Stimulated activated naive B cell treated with anti-CD40 and anti-IgM and Interleukin-4, amounts not matched to agents 10 μg/mL and 1 μg/mL and 100 μg/mL, for 72 hours (primary cell): ENCODE measurements at regions not wholly inside any gene's neighbourhood (a gene's known extent, or its start where the extent isn't known, plus 50 kb on each side); places are given as distances from the start of the nearest gene placed in this dataset.

Experiments
- ATAC-seq, 2 donors: fragments of 150-1000 bp; cut with Tn5 transposase; replicated peaks; 2 replicates each; pipeline ENCODE4 v1.10.0; 2021; ENCODE audit warnings: moderate library complexity in 1 of 2
- DNase-seq: peaks from one replicate; pipeline ENCODE4 v3.0.0; 2021
- H3K27ac Mint-ChIP-seq: one replicate; pipeline ENCODE4 v1.8.0; 2022; ENCODE audit warnings: mild to moderate bottlenecking, mixed read lengths
- H3K27me3 Mint-ChIP-seq, 2 donors: one replicate each; pipeline ENCODE4 v1.8.0; 2022; ENCODE audit warnings: mixed read lengths in 2 of 2
- H3K36me3 Mint-ChIP-seq, 2 donors: one replicate each; pipeline ENCODE4 v1.8.0; 2022; ENCODE audit warnings: mixed read lengths in 2 of 2, mild to moderate bottlenecking in 1 of 2
- H3K4me1 Mint-ChIP-seq, 2 donors: one replicate each; pipeline ENCODE4 v1.8.0; 2022; ENCODE audit warnings: mixed read lengths in 2 of 2, mild to moderate bottlenecking in 1 of 2
- H3K4me3 Mint-ChIP-seq, 2 donors: one replicate each; pipeline ENCODE4 v1.8.0; 2022; ENCODE audit warnings: mild to moderate bottlenecking in 2 of 2, mixed read lengths in 2 of 2, moderate library complexity in 1 of 2
- H3K9me3 Mint-ChIP-seq, 2 donors: one replicate each; pipeline ENCODE4 v1.8.0; 2022; ENCODE audit warnings: mixed read lengths in 2 of 2, mild to moderate bottlenecking in 1 of 2

DNA sequence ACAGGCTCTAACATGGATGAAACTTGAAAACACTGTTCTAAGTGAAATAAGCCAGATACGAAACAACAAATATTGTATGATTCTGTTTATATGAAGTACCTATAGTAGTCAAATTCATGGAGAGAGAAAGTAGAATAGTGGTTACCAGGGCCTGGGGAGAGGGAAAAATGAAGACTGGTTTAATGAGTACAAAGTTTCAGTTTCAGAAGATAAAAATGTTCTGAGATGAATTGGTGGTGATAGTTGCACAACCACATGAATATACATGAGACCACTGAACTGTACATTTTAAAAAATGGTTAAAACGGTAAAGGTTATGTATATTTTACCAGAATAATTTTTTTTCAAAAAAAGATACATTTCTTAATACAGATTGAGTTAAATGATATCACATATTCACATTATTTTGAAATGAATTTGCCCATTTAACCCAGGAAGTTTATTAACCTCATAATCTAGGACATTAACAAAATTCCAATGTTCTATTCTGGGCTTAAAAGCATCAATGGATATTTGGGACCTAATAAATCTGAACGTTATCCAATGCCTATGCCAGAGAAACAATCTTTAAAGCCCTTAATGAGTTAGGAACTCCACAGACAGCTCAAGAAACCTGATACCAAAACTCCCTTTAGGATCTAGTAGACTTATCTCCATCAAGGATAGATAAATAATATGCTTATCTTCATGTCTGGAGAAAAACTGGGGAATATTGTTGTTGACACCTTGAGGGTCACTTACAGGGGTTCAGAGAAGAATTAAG lies 521.3 kb downstream of the EFNA5 start:
- Mint-ChIP-seq H3K9me3 (no peaks in the 10 kb centered on the region), H3K36me3 (no peaks in the 10 kb centered on the region), H3K4me1 (no peaks in the 10 kb centered on the region), H3K27me3 (no peaks in the 10 kb centered on the region), H3K27ac (no peak overlapping the region), H3K4me3 (no peak overlapping the region)
- no peak for ATAC-seq
- DNase-seq = no peak

DNA sequence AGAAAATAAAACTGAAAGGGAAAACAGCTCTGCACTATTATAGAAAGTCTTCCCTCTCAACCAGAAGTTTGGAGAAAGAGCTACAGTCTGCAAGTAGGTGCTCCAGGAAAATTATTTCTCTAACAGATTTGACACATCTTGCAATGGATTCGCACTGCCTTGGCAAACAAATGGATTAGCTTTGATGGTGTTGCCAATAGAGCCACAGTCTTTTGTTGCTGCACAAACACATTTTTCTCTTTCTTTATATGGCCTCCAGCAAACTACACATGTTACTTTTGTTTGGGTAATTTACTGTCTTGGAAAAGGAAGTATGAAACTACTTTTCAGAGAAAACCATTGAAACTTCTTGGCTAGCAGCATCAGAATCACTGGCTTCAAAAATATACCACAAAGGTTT lies 523.1 kb downstream of the EFNA5 start:
- DNase-seq = no peak
- H3K36me3 Mint-ChIP-seq = no peaks in the 10 kb centered on the region
- no peak overlapping the region for H3K4me3 Mint-ChIP-seq
- H3K27ac Mint-ChIP-seq = no peak overlapping the region
- no peaks in the 10 kb centered on the region for H3K4me1 Mint-ChIP-seq
- H3K9me3 Mint-ChIP-seq = peaks cover 0 to 1% of the 10 kb centered on the region in 2 donors
- H3K27me3 Mint-ChIP-seq = no peaks in the 10 kb centered on the region
- ATAC-seq = no peak

DNA sequence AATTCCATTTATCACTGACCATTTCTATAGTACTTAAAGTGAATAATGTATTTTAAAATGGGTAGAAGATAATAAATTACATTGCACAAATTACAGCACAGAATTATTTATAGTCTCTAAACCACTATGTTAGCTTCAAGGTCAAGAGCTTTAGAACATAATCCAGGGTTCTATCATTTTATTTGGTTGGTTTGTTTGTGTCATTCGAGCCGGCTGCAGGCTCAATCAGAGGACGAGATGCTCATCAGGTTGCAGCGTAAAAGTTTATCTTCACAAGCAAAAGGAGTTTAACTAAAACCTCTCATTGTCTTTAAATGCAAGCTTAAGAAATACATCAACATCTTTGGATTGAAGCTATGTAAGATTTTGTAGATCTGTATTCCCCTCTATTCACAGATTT lies 523.8 kb downstream of the EFNA5 start:
- no peak overlapping the region for H3K27ac Mint-ChIP-seq
- H3K4me1 Mint-ChIP-seq = no peaks in the 10 kb centered on the region
- H3K9me3 Mint-ChIP-seq = peaks cover 0 to 1% of the 10 kb centered on the region in 2 donors
- no peak for DNase-seq
- no peaks in the 10 kb centered on the region for H3K36me3 Mint-ChIP-seq
- H3K27me3 Mint-ChIP-seq = no peaks in the 10 kb centered on the region
- ATAC-seq = no peak
- no peak overlapping the region for H3K4me3 Mint-ChIP-seq

DNA sequence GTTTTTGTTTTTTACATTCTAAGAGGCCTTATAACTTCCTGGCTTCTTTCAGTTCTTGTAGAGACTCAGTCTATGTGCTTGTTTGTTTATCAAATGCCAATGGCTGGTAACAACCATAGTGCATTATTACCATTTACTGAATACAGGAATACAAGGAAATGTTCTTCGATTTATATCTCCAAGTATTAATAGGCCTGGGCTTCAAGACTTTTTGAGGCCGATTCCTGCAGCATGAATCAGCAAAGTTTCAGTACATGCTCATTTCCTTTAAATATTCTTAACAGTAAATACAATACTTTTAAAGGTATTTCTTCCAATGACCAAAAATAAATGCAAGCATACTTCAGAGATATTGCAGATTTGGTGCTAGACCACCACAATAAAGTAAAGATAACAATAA lies 535.3 kb downstream of the EFNA5 start:
- Mint-ChIP-seq H3K27me3 (no peaks in the 10 kb centered on the region), H3K4me1 (no peaks in the 10 kb centered on the region), H3K27ac (no peak overlapping the region), H3K4me3 (no peak overlapping the region), H3K9me3 (peaks cover 9 to 11% of the 10 kb centered on the region in 2 donors), H3K36me3 (no peaks in the 10 kb centered on the region)
- DNase-seq (no peak), ATAC-seq (no peak)

DNA sequence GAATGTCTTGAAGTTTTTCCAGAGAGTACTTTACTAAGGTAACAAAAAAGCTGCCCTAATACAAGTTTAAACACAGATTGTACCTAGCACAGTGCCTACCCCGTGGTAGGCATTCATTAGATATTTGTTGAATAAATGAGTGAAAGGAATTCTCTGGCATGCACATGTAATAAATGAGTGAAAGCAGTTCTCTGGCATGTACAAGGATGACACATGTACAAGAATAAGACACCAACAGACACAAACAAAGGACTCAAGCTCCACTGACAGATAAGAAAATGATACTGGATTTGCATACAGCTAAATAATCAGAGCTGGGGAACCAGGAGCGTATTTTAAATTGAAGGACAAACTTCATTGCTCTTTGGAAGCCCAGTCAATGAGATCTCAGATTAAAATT lies 535.8 kb downstream of the EFNA5 start:
- H3K4me1 Mint-ChIP-seq = no peaks in the 10 kb centered on the region

DNA sequence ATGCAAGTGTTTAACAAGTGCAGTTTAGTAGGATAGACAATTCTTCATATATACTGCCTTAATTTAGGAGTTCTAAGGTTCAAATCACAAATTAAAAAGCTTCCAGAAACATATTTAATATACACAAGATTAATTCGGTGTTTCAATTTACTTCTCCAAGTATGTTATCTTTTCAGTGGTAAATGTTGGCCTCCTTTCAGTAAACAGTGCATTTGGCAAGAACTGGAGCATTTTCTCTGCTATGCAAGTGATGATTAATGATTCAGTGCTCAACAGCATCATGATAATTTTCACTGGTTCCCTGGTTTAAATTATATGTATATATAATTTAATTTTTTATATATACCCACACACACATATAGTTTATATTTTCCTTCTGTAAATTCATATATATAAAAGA lies 541.7 kb downstream of the EFNA5 start:
- no peaks in the 10 kb centered on the region for H3K4me1 Mint-ChIP-seq
- H3K27me3 Mint-ChIP-seq = no peaks in the 10 kb centered on the region
- H3K4me3 Mint-ChIP-seq = no peak overlapping the region
- H3K36me3 Mint-ChIP-seq = no peaks in the 10 kb centered on the region
- DNase-seq (no peak), ATAC-seq (no peak)
- H3K27ac Mint-ChIP-seq = no peak overlapping the region
- H3K9me3 Mint-ChIP-seq = peaks cover 5 to 10% of the 10 kb centered on the region in 2 donors

More for the DNA sequence above, 535.8 kb downstream of the EFNA5 start:
- no peaks in the 10 kb centered on the region for H3K36me3 Mint-ChIP-seq
- ATAC-seq (no peak), DNase-seq (no peak)
- peaks cover 9 to 11% of the 10 kb centered on the region in 2 donors for H3K9me3 Mint-ChIP-seq
- no peaks in the 10 kb centered on the region for H3K27me3 Mint-ChIP-seq
- H3K4me3 Mint-ChIP-seq = no peak overlapping the region
- H3K27ac Mint-ChIP-seq = no peak overlapping the region

DNA sequence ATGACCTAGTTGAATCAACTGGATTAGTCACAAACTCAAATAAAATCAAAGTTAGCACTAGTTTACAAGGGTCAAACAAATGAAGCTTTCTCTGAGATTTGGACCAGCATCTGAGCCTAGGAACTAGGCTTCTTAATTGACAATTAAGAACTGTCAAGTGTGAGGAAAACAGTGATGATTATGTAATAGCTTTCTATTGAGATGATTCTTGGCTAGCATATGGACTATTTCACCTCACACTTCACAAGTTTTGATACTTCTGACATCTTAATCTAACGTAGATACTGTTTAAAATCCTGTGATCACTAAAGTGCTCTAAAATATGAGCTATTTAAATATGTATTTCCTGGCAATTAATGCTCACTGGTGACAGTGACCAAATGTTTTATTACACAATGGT lies 542.9 kb downstream of the EFNA5 start:
- Mint-ChIP-seq H3K27me3 (no peaks in the 10 kb centered on the region), H3K4me3 (no peak overlapping the region), H3K9me3 (peaks cover 5 to 7% of the 10 kb centered on the region in 2 donors), H3K36me3 (no peaks in the 10 kb centered on the region), H3K27ac (no peak overlapping the region), H3K4me1 (no peaks in the 10 kb centered on the region)
- ATAC-seq (no peak), DNase-seq (no peak)

DNA sequence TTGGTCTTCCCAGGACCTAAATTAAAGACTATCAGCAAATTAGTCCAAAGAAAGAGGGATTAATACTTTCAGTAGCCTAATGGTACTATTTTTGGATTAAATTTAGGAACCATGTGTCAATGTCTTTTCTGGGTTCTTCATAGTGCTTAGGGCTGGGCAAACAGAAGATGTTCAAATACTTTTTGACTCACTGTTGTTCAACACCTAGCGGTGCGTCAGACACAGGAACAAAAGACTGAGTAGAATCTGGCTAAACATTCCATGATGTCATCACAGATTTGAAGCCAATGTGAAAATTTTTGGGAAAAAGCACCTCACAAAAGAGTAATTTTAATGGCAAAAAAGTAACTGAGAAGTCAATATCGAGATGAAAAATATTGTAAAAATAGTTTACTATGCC lies 544.4 kb downstream of the EFNA5 start:
- DNase-seq (no peak), ATAC-seq (no peak)
- Mint-ChIP-seq H3K27me3 (no peaks in the 10 kb centered on the region), H3K4me3 (no peak overlapping the region), H3K36me3 (no peaks in the 10 kb centered on the region), H3K27ac (no peak overlapping the region), H3K4me1 (no peaks in the 10 kb centered on the region), H3K9me3 (no peaks in the 10 kb centered on the region)

DNA sequence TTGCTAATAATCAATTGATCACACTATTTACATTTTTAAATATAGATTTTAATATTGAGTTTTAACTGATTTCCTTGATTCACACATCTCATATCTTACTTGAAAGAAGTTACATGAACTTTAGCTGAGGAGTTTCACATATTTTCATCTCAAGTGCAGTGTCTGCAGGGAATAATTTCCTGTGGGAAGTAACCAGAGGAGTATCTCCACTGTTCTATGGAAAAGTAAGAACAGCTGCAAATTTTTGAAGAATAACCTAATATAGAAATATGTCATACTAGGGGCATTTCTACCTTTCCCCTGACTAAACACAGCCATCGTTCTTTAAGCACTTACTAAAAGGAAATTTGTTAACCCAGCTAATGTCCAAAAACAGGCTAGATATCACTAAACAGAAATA lies 546.4 kb downstream of the EFNA5 start:
- Mint-ChIP-seq H3K36me3 (no peaks in the 10 kb centered on the region), H3K27ac (no peak overlapping the region), H3K4me3 (no peak overlapping the region), H3K4me1 (no peaks in the 10 kb centered on the region), H3K9me3 (no peaks in the 10 kb centered on the region), H3K27me3 (no peaks in the 10 kb centered on the region)
- ATAC-seq = no peak
- DNase-seq = no peak

DNA sequence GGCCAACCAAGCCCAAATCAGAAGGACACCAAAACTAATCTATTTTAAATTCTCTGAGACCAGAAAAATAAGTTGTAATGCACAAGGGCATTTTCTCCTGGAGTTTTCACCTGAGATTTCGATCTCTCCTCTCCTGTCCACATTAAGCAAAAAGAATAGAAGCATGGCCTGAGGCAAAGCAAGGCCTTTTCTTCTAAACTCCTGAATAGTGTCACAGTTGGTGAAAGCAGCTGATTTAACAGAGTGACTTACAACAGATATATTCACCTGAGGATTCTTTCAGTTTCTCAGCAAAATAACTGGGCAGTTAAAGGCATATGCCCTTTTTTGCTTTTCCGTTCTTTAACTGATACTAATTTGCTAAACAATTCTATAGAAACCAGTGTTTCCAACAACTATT lies 547.7 kb downstream of the EFNA5 start:
- ATAC-seq (no peak), DNase-seq (no peak)
- Mint-ChIP-seq H3K4me1 (no peaks in the 10 kb centered on the region), H3K36me3 (no peaks in the 10 kb centered on the region), H3K27me3 (no peaks in the 10 kb centered on the region), H3K9me3 (no peaks in the 10 kb centered on the region), H3K27ac (no peak overlapping the region), H3K4me3 (no peak overlapping the region)

DNA sequence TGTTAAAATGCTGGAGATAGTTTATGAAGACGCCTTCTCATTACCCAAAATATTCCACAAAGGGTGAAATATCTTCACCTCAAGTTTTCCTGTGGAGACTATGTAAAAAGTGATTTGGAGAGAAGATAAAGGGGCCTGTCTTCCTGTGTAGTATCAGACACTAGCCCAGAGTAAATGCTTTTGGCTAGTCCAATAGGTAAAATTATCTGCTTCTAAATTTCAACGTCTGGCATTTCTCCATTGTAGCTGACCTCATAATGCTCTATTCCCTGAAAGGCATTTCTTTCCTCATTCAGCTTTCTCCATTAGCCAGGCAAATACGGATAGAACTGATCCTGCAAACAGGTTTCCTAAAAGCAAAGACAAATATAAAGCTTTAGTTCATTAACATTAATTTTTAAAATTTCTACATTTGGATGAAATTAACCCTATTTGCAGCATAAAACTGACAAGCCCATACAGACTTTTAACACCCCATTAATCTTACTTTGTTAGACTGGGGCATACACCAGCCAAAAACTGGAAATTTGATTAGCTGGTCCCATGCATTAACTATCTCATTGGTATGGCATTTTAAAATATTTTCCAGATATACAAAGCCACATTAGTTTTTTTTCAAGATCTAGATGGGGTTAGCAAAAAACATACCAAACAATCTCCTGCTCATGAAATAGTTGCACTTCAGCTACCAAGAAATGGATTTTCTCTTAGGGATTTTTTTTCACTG lies 548.8 kb downstream of the EFNA5 start:
- no peaks in the 10 kb centered on the region for H3K27me3 Mint-ChIP-seq
- DNase-seq (no peak), ATAC-seq (no peak)
- H3K36me3 Mint-ChIP-seq = no peaks in the 10 kb centered on the region
- no peaks in the 10 kb centered on the region for H3K9me3 Mint-ChIP-seq
- no peak overlapping the region for H3K4me3 Mint-ChIP-seq
- no peaks in the 10 kb centered on the region for H3K4me1 Mint-ChIP-seq
- H3K27ac Mint-ChIP-seq = no peak overlapping the region

DNA sequence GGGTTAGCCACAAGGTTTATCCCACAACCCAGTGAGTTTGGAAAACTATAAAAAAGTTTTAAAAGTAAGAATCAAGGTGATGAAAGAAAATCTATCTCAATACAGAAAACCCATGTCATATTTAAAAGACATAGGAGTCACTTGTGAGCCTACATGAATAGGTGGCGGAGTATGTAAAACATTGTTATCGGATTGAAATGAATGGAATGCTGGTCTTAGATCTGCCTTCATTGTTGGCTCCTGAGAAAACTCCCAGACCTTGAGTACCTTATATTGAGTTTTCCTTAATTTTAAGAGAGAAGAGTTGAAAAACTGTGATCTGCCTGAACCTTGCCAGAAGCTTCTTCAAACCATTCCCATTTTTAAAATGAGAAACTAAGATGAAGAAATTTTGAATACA lies 551.1 kb downstream of the EFNA5 start:
- DNase-seq (no peak), ATAC-seq (no peak)
- no peaks in the 10 kb centered on the region for H3K36me3 Mint-ChIP-seq
- no peak overlapping the region for H3K4me3 Mint-ChIP-seq
- no peaks in the 10 kb centered on the region for H3K9me3 Mint-ChIP-seq
- H3K4me1 Mint-ChIP-seq = no peaks in the 10 kb centered on the region
- no peak overlapping the region for H3K27ac Mint-ChIP-seq
- no peaks in the 10 kb centered on the region for H3K27me3 Mint-ChIP-seq

DNA sequence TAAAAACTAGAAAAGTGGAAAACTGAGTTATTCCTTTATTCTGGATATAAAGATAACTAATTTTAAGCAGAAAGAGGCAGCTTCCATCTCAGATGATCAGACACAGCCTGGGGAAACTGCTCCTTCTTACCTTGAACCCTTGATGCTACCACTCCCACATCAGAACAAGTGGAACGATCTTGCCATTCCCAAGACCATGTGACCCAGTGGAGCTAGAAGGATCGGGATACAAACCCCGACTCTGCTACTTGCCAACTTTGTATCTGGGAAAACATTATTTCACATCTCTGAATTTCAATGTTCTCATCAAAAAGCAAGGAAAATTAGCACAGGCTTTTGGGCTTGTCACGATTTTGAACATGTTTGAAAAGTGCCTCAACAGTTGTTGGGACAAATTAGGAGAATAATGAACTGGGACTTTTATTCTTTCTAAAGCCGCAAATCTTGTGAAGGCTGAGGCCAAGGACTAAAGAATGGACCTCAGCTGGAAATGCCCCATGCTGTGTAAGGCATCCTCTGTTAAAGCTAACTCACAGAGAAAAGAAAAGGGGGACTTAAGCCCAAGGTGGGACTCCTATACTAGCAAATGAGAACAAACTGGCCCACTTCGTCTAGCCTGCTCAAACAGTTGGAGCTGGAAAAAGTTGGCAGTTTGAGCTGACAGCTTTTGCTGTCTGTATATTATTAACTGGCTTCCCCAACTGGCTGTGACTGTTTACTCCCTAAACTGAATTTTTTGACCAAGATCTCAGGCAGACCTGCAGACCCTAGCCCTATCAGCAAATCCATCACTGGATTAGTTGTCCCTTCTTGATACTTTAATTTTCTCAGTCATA lies 552.3 kb downstream of the EFNA5 start:
- DNase-seq = no peak
- Mint-ChIP-seq H3K4me1 (no peaks in the 10 kb centered on the region), H3K27ac (no peak overlapping the region), H3K36me3 (no peaks in the 10 kb centered on the region), H3K4me3 (no peak overlapping the region), H3K27me3 (no peaks in the 10 kb centered on the region), H3K9me3 (peaks cover 0 to under 1% of the 10 kb centered on the region in 2 donors)
- no peak for ATAC-seq

DNA sequence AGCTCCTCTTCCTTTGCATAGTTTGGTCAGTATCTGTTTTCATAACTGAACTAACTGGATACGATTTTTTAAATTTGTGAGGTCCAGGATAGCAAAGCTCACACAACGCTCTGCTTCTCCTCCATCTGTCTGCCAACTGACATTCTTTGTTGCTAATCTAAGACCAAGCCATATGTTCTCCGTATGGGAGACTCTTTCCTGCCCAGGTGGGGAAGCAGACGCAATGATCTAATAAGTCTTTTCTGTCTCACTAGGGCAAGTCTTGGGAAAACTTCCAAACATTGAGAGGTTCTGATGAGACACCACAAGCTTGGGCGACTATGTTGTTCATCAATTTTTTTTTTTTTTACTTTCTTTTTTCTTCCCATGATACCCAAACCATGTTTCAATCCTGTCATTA lies 558.5 kb downstream of the EFNA5 start:
- Mint-ChIP-seq H3K27ac (no peak overlapping the region), H3K4me1 (no peaks in the 10 kb centered on the region), H3K27me3 (no peaks in the 10 kb centered on the region), H3K36me3 (no peaks in the 10 kb centered on the region), H3K9me3 (peaks cover 6% of the 10 kb centered on the region in 2 donors), H3K4me3 (no peak overlapping the region)
- ATAC-seq (no peak), DNase-seq (no peak)
